ENCODE measurements at regions not wholly inside any gene's neighbourhood (a gene's known extent, or its start where the extent isn't known, plus 50 kb on each side); places are given as distances from the start of the nearest gene placed in this dataset.

DNA sequence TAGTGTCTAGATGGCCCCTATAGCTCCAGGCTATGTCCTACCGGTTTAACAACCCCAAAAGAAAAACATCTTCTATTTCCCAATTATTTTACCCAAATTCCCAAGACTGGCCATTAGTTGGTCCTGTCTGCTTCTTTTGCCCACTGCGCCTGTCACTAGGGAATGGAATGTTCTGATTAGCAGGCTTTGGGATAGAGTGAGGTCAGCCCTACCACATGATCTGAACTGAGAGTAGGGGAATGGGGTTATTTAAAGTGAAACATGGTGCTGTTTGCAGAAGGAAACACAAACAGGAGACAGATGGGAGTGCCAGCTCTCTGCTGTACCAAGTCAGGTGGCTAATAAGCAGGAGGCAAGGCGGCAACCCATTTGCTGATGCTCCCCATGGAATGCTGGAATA lies 635.6 kb upstream of the CFAP20DC start:
- TF ChIP-seq, protein P1, sequence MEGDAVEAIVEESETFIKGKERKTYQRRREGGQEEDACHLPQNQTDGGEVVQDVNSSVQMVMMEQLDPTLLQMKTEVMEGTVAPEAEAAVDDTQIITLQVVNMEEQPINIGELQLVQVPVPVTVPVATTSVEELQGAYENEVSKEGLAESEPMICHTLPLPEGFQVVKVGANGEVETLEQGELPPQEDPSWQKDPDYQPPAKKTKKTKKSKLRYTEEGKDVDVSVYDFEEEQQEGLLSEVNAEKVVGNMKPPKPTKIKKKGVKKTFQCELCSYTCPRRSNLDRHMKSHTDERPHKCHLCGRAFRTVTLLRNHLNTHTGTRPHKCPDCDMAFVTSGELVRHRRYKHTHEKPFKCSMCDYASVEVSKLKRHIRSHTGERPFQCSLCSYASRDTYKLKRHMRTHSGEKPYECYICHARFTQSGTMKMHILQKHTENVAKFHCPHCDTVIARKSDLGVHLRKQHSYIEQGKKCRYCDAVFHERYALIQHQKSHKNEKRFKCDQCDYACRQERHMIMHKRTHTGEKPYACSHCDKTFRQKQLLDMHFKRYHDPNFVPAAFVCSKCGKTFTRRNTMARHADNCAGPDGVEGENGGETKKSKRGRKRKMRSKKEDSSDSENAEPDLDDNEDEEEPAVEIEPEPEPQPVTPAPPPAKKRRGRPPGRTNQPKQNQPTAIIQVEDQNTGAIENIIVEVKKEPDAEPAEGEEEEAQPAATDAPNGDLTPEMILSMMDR (conservative IDR thresholded peaks at IDR 0.05), result no peak
- Mint-ChIP-seq H3K27me3 (ENCODE audit: insufficient read depth) (no peaks in the 10 kb centered on the region), H3K27ac (no peak overlapping the region), H3K36me3 (ENCODE audit: low read depth) (no peaks in the 10 kb centered on the region), H3K4me1 (no peaks in the 10 kb centered on the region), H3K9me3 (no peaks in the 10 kb centered on the region), H3K4me3 (no peak overlapping the region)
- Histone ChIP-seq H3K27ac (ENCODE audit: low read depth, low read length) (no peak overlapping the region), H3K27me3 (ENCODE audit: control insufficient read depth, insufficient read depth, low read length, poor library complexity, severe bottlenecking) (no peaks in the 10 kb centered on the region), H3K9me3 (ENCODE audit: control insufficient read depth, low read length) (no peaks in the 10 kb centered on the region), H3K9ac (ENCODE audit: extremely low read depth, low read length, poor library complexity, severe bottlenecking) (no peak overlapping the region), H3K36me3 (ENCODE audit: control insufficient read depth, insufficient read depth, low read length) (no peaks in the 10 kb centered on the region), H3K4me3 (ENCODE audit: low read length) (no peak overlapping the region), H3K4me1 (ENCODE audit: control insufficient read depth, insufficient read depth, low read length) (no peaks in the 10 kb centered on the region)
- DNase-seq, result no peak
- whole genome bisulfite sequencing, 2 experiments (ENCODE audit: insufficient coverage in 1 of 2, insufficient read length in 1 of 2), result 89 to 100% methylated on average over 2 to 3 of the region's 3 CpGs

DNA sequence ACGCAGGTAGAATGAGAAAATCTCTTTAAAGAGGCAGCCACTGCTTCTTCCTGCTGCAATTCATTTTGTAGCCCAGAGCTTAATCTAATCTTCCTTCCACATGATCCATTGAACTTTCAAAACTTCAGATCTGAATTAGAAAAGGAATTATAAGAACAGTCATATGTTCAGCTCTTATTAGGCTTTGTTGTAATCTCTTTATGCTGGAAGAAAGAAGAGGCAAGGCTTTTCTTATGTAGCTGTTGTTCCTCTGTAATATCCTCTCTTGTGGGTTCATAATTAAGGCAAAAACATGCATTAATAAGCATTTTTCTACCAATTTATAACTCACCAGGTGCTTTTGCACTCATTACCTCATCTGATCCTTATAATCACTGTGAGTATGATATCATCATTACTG lies 634.9 kb upstream of the CFAP20DC start:
- Mint-ChIP-seq H3K4me1 (no peaks in the 10 kb centered on the region), H3K4me3 (no peak overlapping the region), H3K27me3 (ENCODE audit: insufficient read depth) (no peaks in the 10 kb centered on the region), H3K36me3 (ENCODE audit: low read depth) (no peaks in the 10 kb centered on the region), H3K9me3 (no peaks in the 10 kb centered on the region), H3K27ac (no peak overlapping the region)
- Histone ChIP-seq H3K9ac (ENCODE audit: extremely low read depth, low read length, poor library complexity, severe bottlenecking) (no peak overlapping the region), H3K9me3 (ENCODE audit: control insufficient read depth, low read length) (no peaks in the 10 kb centered on the region), H3K27me3 (ENCODE audit: control insufficient read depth, insufficient read depth, low read length, poor library complexity, severe bottlenecking) (no peaks in the 10 kb centered on the region), H3K4me1 (ENCODE audit: control insufficient read depth, insufficient read depth, low read length) (no peaks in the 10 kb centered on the region), H3K36me3 (ENCODE audit: control insufficient read depth, insufficient read depth, low read length) (no peaks in the 10 kb centered on the region), H3K27ac (ENCODE audit: low read depth, low read length) (no peak overlapping the region), H3K4me3 (ENCODE audit: low read length) (no peak overlapping the region)
- TF ChIP-seq, protein P1 (conservative IDR thresholded peaks at IDR 0.05), result no peak
- WGBS, 2 experiments (ENCODE audit: insufficient coverage in 1 of 2, insufficient read length in 1 of 2), result 95% methylated on average over 1 of the region's 1 CpG; no CpG with 5 or more reads in 1 of the 2 experiments
- DNase-seq, result no peak

DNA sequence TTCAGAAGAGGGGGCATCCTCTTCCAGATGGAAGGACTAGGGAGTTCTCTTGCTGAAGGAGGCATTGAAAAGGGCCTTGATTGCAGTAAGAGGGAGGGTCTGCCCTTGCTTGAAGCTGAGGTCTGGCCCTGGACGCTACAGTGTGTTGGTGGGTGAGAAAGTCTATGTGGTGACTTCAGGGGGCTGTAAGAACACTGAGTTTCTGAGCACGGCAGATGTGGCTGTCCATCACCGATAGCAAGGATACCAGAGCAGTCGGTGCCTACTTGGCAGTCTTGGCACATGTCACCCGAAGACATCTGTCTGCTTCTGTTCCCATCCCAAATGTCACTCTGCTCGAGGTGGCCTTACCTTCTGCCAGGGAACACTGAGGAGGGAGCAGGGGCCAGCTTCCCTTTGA lies 631.1 kb upstream of the CFAP20DC start:
- 90 to 100% methylated on average over 3 to 6 of the region's 6 CpGs for WGBS, 2 experiments (ENCODE audit: insufficient coverage in 1 of 2, insufficient read length in 1 of 2)
- Histone ChIP-seq H3K9ac (ENCODE audit: extremely low read depth, low read length, poor library complexity, severe bottlenecking) (no peak overlapping the region), H3K4me3 (ENCODE audit: low read length) (no peak overlapping the region), H3K27ac (ENCODE audit: low read depth, low read length) (no peak overlapping the region), H3K36me3 (ENCODE audit: control insufficient read depth, insufficient read depth, low read length) (no peaks in the 10 kb centered on the region), H3K27me3 (ENCODE audit: control insufficient read depth, insufficient read depth, low read length, poor library complexity, severe bottlenecking) (no peaks in the 10 kb centered on the region), H3K9me3 (ENCODE audit: control insufficient read depth, low read length) (no peaks in the 10 kb centered on the region), H3K4me1 (ENCODE audit: control insufficient read depth, insufficient read depth, low read length) (no peaks in the 10 kb centered on the region)
- TF ChIP-seq, protein P1 (conservative IDR thresholded peaks at IDR 0.05), result no peak
- Mint-ChIP-seq H3K4me3 (no peak overlapping the region), H3K36me3 (ENCODE audit: low read depth) (no peaks in the 10 kb centered on the region), H3K9me3 (no peaks in the 10 kb centered on the region), H3K27me3 (ENCODE audit: insufficient read depth) (no peaks in the 10 kb centered on the region), H3K4me1 (no peaks in the 10 kb centered on the region), H3K27ac (no peak overlapping the region)
- DNase-seq, result no peak

Measured in endodermal cell (in vitro differentiated cells).